BLaER1 (cell line): ENCODE measurements at regions not wholly inside any gene's neighbourhood (a gene's known extent, or its start where the extent isn't known, plus 50 kb on each side); places are given as distances from the start of the nearest gene placed in this dataset.
"Not testable (repeated sequence)": the region's sequence is repeated elsewhere in the genome, so short reads cannot be mapped to it uniquely, and the experiment has no call there.

Experiments
- H3K27ac ChIP-seq: shearing (Covaris generic); formaldehyde crosslinking; 2 replicates; pipeline ENCODE4 v1.8.1; 2022
- H3K27me3 ChIP-seq: shearing (Covaris generic); formaldehyde crosslinking; 2 replicates; pipeline ENCODE4 v1.8.1; 2022
- H3K36me3 ChIP-seq: shearing (Covaris generic); formaldehyde crosslinking; 2 replicates; pipeline ENCODE4 v1.8.1; 2022
- H3K4me1 ChIP-seq: shearing (Covaris generic); formaldehyde crosslinking; 2 replicates; pipeline ENCODE4 v1.8.1; 2022
- H3K4me2 ChIP-seq: shearing (Covaris generic); formaldehyde crosslinking; 2 replicates; pipeline ENCODE4 v1.8.1; 2022
- H3K4me3 ChIP-seq: shearing (Covaris generic); formaldehyde crosslinking; 2 replicates; pipeline ENCODE4 v1.8.1; 2022
- H3K9ac ChIP-seq: shearing (Covaris generic); formaldehyde crosslinking; 2 replicates; pipeline ENCODE4 v1.8.1; 2022
- H3K9me3 ChIP-seq: shearing (Covaris generic); formaldehyde crosslinking; 2 replicates; pipeline ENCODE4 v1.8.1; 2022
- H4K20me1 ChIP-seq: shearing (Covaris generic); formaldehyde crosslinking; 2 replicates; pipeline ENCODE4 v1.8.1; 2022
- Cebpa-rat ChIP-seq: shearing (Covaris generic); IDR thresholded peaks from 2 replicates; pipeline ENCODE4 v1.8.1; 2022

GRCh38 chr1:69082312-69082711 is 485.4 kb upstream of the LRRC7 start:
- Histone ChIP-seq H3K9ac (no peak overlapping the region), H3K9me3 (no peaks in the 10 kb centered on the region), H3K4me1 (no peaks in the 10 kb centered on the region), H3K36me3 (no peaks in the 10 kb centered on the region), H4K20me1 (no peaks in the 10 kb centered on the region), H3K27ac (no peak overlapping the region), H3K4me3 (no peak overlapping the region), H3K4me2 (no peak overlapping the region), H3K27me3 (no peaks in the 10 kb centered on the region)
- no peak for TF ChIP-seq Cebpa-rat

DNA sequence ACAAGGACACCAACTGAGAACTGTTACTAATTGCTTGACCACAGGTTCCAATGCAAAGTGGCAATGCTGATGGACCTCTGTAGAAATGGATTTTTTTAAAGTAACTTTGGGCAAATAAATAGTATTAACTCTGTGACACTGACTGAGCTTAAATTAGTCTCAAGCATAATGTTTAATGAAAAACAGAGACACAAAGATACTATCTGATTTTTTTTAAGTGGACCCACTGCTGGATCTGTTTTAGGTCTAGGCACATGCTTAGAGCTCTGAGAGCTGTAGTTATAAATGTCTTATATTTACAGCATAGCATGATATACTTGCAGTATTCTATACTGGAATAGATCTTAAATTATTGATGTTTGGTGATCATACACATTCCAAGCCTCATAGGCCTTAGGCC is 481.6 kb upstream of the LRRC7 start:
- Histone ChIP-seq H4K20me1 (no peaks in the 10 kb centered on the region), H3K4me1 (no peaks in the 10 kb centered on the region), H3K9me3 (no peaks in the 10 kb centered on the region), H3K9ac (no peak overlapping the region), H3K36me3 (no peaks in the 10 kb centered on the region), H3K27ac (no peak overlapping the region), H3K27me3 (no peaks in the 10 kb centered on the region), H3K4me2 (no peak overlapping the region), H3K4me3 (no peak overlapping the region)
- no peak for TF ChIP-seq Cebpa-rat

GRCh38 chr1:69088571-69088970 is 479.2 kb upstream of the LRRC7 start:
- Histone ChIP-seq H3K36me3 (no peaks in the 10 kb centered on the region), H3K27me3 (no peaks in the 10 kb centered on the region), H3K27ac (no peak overlapping the region), H3K9ac (no peak overlapping the region), H4K20me1 (no peaks in the 10 kb centered on the region), H3K4me1 (no peaks in the 10 kb centered on the region), H3K9me3 (no peaks in the 10 kb centered on the region), H3K4me3 (no peak overlapping the region), H3K4me2 (no peak overlapping the region)
- TF ChIP-seq Cebpa-rat, result no peak

GRCh38 chr1:69090170-69090569 is 477.6 kb upstream of the LRRC7 start:
- Histone ChIP-seq H4K20me1 (no peaks in the 10 kb centered on the region), H3K27me3 (no peaks in the 10 kb centered on the region), H3K4me3 (no peak overlapping the region), H3K9ac (no peak overlapping the region), H3K36me3 (no peaks in the 10 kb centered on the region), H3K9me3 (no peaks in the 10 kb centered on the region), H3K4me2 (no peak overlapping the region), H3K4me1 (no peaks in the 10 kb centered on the region), H3K27ac (no peak overlapping the region)
- TF ChIP-seq Cebpa-rat, result no peak

DNA sequence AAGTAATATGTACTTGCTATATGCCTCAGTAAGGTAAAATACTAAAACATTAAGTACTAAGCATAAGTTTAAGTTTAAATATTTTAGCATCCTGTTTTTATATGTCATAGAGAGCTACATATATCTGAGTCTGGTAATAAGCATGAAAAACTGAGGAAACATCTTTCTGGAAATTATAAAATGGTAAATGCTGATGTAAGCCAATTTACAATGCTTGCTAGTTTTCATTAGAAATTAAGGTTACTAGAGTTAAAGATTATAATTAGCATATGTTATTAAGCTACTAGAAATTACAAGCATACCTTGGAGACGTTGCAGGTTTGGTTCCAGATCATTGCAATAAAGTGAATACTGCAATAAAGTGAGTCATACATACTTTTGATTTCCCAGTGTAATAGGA is 477.0 kb upstream of the LRRC7 start:
- Histone ChIP-seq H3K9ac (no peak overlapping the region), H3K4me3 (no peak overlapping the region), H4K20me1 (no peaks in the 10 kb centered on the region), H3K36me3 (no peaks in the 10 kb centered on the region), H3K4me2 (no peak overlapping the region), H3K27ac (no peak overlapping the region), H3K9me3 (no peaks in the 10 kb centered on the region), H3K27me3 (no peaks in the 10 kb centered on the region), H3K4me1 (no peaks in the 10 kb centered on the region)
- no peak for TF ChIP-seq Cebpa-rat

DNA sequence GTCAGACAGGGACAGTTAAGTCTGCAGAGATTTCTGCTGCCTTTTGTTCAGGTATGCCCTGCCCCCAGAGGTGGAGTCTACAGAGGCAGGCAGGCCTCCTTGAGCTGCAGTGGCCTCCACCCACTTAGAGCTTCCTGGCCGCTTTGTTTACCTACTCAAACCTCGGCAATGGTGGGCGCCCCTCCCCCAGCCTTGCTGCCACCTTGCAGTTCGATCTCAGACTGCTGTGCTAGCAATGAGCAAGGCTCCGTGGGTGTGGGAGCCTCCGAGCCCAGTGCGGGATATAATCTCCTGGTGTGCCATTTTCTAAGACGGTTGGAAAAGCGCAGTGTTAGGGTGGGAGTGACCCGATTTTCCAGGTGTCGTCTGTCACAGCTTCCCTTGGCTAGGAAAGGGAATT is 465.7 kb upstream of the LRRC7 start:
- not testable (repeated sequence) for H3K4me2 ChIP-seq, H3K27ac ChIP-seq, H3K4me3 ChIP-seq, H3K4me1 ChIP-seq, H4K20me1 ChIP-seq, H3K36me3 ChIP-seq, H3K9me3 ChIP-seq, H3K27me3 ChIP-seq, H3K9ac ChIP-seq

GRCh38 chr1:69103213-69103612 is 464.5 kb upstream of the LRRC7 start:
- H3K4me3 ChIP-seq, result no peak overlapping the region
- TF ChIP-seq Cebpa-rat, result no peak
- H3K36me3 ChIP-seq, result no peaks in the 10 kb centered on the region

GRCh38 chr1:69103705-69104385 is 463.9 kb upstream of the LRRC7 start:
- no peak overlapping the region for H3K9ac ChIP-seq
- no peaks in the 10 kb centered on the region for H4K20me1 ChIP-seq
- no peak for TF ChIP-seq Cebpa-rat
- H3K36me3 ChIP-seq, result no peaks in the 10 kb centered on the region
- no peak overlapping the region for H3K4me2 ChIP-seq
- H3K9me3 ChIP-seq, result peaks cover 9% of the 10 kb centered on the region; the same call in 1 of the 2 replicates
- no peaks in the 10 kb centered on the region for H3K27me3 ChIP-seq
- H3K4me1 ChIP-seq, result no peaks in the 10 kb centered on the region
- H3K4me3 ChIP-seq, result no peak overlapping the region
- H3K27ac ChIP-seq, result no peak overlapping the region

More at GRCh38 chr1:69103213-69103612, 464.5 kb upstream of the LRRC7 start:
- Histone ChIP-seq H3K27ac (no peak overlapping the region), H3K4me2 (no peak overlapping the region), H3K9ac (no peak overlapping the region), H3K27me3 (no peaks in the 10 kb centered on the region), H3K9me3 (peaks cover 9% of the 10 kb centered on the region; the same call in 1 of the 2 replicates), H4K20me1 (no peaks in the 10 kb centered on the region), H3K4me1 (no peaks in the 10 kb centered on the region)

DNA sequence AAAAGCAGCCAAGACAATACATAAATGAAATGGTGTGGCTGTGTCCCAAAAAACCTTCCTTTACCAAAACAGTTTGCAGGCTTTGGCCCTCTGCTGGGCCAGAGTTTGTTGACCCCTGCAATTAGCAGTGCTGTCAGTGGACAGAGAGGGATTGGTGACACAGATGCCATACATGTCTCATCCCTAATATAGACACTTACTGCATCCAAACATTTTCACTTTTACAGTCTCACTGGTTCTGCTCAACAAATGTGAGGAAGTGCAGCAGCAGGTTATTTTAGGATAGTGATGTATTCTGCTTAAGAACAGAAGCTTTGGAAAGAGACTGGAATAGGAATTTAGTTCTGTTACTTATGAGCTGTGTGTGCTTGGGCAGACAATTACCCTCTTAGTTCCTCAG is 462.8 kb upstream of the LRRC7 start:
- H3K27me3 ChIP-seq, result no peaks in the 10 kb centered on the region
- peaks cover 9% of the 10 kb centered on the region; the same call in 1 of the 2 replicates for H3K9me3 ChIP-seq

DNA sequence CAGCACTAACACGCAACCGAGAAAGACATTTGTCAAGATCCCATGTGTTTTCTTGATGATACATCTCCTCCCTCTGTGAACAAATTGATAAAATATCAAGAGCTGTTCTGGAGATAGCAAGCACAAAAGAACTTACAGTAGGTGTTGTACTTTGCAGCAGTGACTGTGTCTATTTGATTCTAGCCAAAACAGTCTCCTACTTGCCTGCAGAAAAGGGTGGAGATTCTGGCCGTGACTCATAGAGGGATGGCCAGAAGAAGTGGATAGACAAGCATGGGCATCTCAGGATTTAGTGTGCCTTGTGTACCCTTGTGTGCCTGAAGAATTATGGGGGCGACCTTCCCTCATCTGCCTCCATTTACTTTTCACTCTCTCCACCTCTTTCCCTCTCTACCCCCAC is 458.4 kb upstream of the LRRC7 start:
- Histone ChIP-seq H4K20me1 (no peaks in the 10 kb centered on the region), H3K27me3 (no peaks in the 10 kb centered on the region), H3K9ac (no peak overlapping the region), H3K4me2 (no peak overlapping the region), H3K4me1 (no peaks in the 10 kb centered on the region), H3K27ac (no peak overlapping the region), H3K36me3 (no peaks in the 10 kb centered on the region), H3K4me3 (no peak overlapping the region), H3K9me3 (no peaks in the 10 kb centered on the region)
- no peak for TF ChIP-seq Cebpa-rat

More for the DNA sequence above, 462.8 kb upstream of the LRRC7 start:
- no peak overlapping the region for H3K27ac ChIP-seq
- H3K4me3 ChIP-seq, result no peak overlapping the region
- H3K9ac ChIP-seq, result no peak overlapping the region
- no peak overlapping the region for H3K4me2 ChIP-seq
- H3K4me1 ChIP-seq, result no peaks in the 10 kb centered on the region
- H3K36me3 ChIP-seq, result no peaks in the 10 kb centered on the region
- TF ChIP-seq Cebpa-rat, result no peak
- no peaks in the 10 kb centered on the region for H4K20me1 ChIP-seq

DNA sequence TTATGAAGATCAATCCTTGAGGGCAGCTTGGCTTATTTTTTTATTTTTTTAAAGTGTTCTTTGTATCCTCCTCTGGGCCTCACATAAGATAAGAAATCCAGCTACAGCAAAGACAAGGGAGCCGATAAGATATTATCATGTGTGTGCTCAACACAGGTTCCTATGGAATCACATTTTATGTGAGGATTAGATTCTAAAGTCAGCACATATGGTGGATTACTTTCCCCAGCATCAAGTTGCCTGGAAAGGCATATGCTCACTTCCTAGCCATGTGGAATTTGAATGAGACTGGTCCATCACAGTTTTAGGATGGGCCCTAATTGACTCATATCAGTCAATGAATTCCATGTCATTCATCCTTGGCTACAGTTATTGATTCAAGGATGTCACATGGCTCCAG is 456.9 kb upstream of the LRRC7 start:
- H3K27ac ChIP-seq, result no peak overlapping the region
- no peaks in the 10 kb centered on the region for H4K20me1 ChIP-seq
- no peak overlapping the region for H3K4me3 ChIP-seq
- no peaks in the 10 kb centered on the region for H3K4me1 ChIP-seq
- H3K36me3 ChIP-seq, result no peaks in the 10 kb centered on the region
- no peak for TF ChIP-seq Cebpa-rat
- H3K9me3 ChIP-seq, result no peaks in the 10 kb centered on the region
- H3K9ac ChIP-seq, result no peak overlapping the region
- H3K4me2 ChIP-seq, result no peak overlapping the region
- no peaks in the 10 kb centered on the region for H3K27me3 ChIP-seq

DNA sequence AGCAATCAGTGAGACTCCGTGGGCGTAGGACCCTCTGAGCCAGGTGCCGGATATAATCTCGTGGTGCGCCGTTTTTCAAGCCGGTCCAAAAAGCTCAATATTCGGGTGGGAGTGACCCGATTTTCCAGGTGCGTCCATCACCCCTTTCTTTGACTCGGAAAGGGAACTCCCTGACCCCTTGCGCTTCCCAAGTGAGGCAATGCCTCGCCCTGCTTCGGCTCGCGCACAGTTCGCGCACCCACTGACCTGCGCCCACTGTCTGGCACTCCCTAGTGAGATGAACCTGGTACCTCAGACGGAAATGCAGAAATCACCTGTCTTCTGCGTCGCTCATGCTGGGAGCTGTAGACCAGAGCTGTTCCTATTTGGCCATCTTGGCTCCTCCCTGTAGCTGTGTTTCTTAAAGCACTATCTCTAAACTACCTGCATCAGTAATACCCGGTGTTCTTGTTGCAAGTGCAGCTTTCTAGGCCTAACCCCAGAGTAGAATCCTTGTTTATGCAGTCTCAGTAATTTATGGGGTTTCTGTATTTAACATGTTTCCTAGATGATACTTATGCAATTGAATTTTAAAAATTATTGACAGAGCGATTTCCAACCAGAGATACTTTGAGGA is 447.5 kb upstream of the LRRC7 start:
- not testable (repeated sequence) for H3K9ac ChIP-seq

More for the DNA sequence above, 447.5 kb upstream of the LRRC7 start:
- not testable (repeated sequence) for H3K27me3 ChIP-seq, H3K4me1 ChIP-seq, H3K4me2 ChIP-seq, H3K27ac ChIP-seq, H3K36me3 ChIP-seq, H3K9me3 ChIP-seq, H3K4me3 ChIP-seq, H4K20me1 ChIP-seq
